CMK (cell line): ENCODE measurements at regions not wholly inside any gene's neighbourhood (a gene's known extent, or its start where the extent isn't known, plus 50 kb on each side); places are given as distances from the start of the nearest gene placed in this dataset.

Source experiments
- DNase-seq: peaks from one replicate; pipeline ENCODE4 v3.0.0-alpha.2; 2010; ENCODE audit warnings: low read depth

GRCh38 chr7:16320099-16320660, 101.2 kb downstream of the CRPPA start:
- no peak for DNase-seq

GRCh38 chr7:16318989-16319915, 102.1 kb downstream of the CRPPA start:
- DNase-seq, result no peak

GRCh38 chr7:16318463-16318862, 102.9 kb downstream of the CRPPA start:
- no peak for DNase-seq

- no peak for DNase-seq
Observed at GRCh38 chr7:16317406-16317805, 103.9 kb downstream of the CRPPA start.

- no peak for DNase-seq
Observed at GRCh38 chr7:16315280-16315679, 106.1 kb downstream of the CRPPA start.

- DNase-seq, result no peak
Observed at GRCh38 chr7:16309129-16309528, 112.2 kb downstream of the CRPPA start.

- DNase-seq, result no peak
Observed at GRCh38 chr7:16301291-16301690, 120.0 kb downstream of the CRPPA start.

- no peak for DNase-seq
Observed at GRCh38 chr7:16300361-16300895, 120.9 kb downstream of the CRPPA start.

- no peak for DNase-seq
Observed at GRCh38 chr7:16299853-16300252, 121.5 kb downstream of the CRPPA start.

- no peak for DNase-seq
Observed at GRCh38 chr7:16298221-16298620, 123.1 kb downstream of the CRPPA start.

- no peak for DNase-seq
Observed at GRCh38 chr7:16295558-16295957, 125.8 kb downstream of the CRPPA start.

GRCh38 chr7:16293669-16294425, 127.5 kb downstream of the CRPPA start:
- no peak for DNase-seq

GRCh38 chr7:16284581-16284980, 136.8 kb downstream of the CRPPA start:
- no peak for DNase-seq

GRCh38 chr7:16278167-16278787, 143.1 kb downstream of the CRPPA start:
- no peak for DNase-seq

- no peak for DNase-seq
Observed at GRCh38 chr7:16271990-16272665, 149.2 kb downstream of the CRPPA start.

- DNase-seq, result no peak
Observed at GRCh38 chr7:16271355-16271915, 149.9 kb downstream of the CRPPA start.

GRCh38 chr7:16270844-16271243, 150.5 kb downstream of the CRPPA start:
- no peak for DNase-seq

- DNase-seq, result peak; percentile 94
Observed at GRCh38 chr7:16268821-16269768, 152.2 kb downstream of the CRPPA start.

GRCh38 chr7:16267953-16268820, 153.2 kb downstream of the CRPPA start:
- no peak for DNase-seq
